RWPE1 (cell line): ENCODE measurements at regions not wholly inside any gene's neighbourhood (a gene's known extent, or its start where the extent isn't known, plus 50 kb on each side); places are given as distances from the start of the nearest gene placed in this dataset.

ENCODE experiments used
- CTCF ChIA-PET: fragments of 350-600 bp; sonication (Branson Sonifier 250); formaldehyde crosslinking; extraction: SDS; loops from one replicate; lab custom pipeline; 2021; lab: Yijun Ruan, JAX
- POLR2A ChIA-PET: fragments of 400-600 bp; formaldehyde crosslinking; extraction: SDS; loops from one replicate; lab custom pipeline; 2020; ENCODE audit warnings: antibody characterized with exemption; ENCODE audit not compliant: low non-redundant PET; lab: Yijun Ruan, JAX
- DNase-seq: peaks from one replicate; pipeline ENCODE4 v3.0.0; 2012; ENCODE audit warnings: low spot score
- H3K27ac ChIP-seq: fragments of 450-650 bp; 2 replicates; pipeline ENCODE4 v1.5.1; 2017
- TF ChIP-seq, protein P1 (sequence below): fragments of 450-650 bp; conservative IDR thresholded peaks from 2 replicates; pipeline ENCODE4 v1.5.1; 2017; ENCODE audit warnings: low read depth, mild to moderate bottlenecking

DNA sequence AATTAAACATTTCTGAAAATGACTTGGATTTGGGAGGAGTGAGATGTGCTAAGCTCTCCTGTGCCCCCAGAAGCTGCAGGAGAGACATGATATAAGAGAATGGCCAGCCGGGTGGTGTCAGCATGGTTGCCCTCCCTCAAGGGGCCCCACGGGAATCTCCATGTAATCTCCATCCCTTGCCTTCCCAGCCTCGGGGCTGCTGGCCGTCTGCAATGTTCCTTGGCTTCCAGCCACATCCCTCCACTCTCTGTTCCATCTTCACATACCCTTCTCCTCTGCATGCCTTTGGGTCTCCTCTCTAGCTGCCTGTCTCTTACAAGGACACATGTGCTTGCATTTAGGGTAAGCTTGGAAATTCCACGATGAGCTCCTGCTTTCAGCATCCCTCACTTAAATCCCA is 172.0 kb downstream of the TSHZ3 start:
- ChIA-PET POLR2A (no interaction called here), CTCF (no interaction called here)
- H3K27ac ChIP-seq = no peak overlapping the region
- TF ChIP-seq, protein P1, sequence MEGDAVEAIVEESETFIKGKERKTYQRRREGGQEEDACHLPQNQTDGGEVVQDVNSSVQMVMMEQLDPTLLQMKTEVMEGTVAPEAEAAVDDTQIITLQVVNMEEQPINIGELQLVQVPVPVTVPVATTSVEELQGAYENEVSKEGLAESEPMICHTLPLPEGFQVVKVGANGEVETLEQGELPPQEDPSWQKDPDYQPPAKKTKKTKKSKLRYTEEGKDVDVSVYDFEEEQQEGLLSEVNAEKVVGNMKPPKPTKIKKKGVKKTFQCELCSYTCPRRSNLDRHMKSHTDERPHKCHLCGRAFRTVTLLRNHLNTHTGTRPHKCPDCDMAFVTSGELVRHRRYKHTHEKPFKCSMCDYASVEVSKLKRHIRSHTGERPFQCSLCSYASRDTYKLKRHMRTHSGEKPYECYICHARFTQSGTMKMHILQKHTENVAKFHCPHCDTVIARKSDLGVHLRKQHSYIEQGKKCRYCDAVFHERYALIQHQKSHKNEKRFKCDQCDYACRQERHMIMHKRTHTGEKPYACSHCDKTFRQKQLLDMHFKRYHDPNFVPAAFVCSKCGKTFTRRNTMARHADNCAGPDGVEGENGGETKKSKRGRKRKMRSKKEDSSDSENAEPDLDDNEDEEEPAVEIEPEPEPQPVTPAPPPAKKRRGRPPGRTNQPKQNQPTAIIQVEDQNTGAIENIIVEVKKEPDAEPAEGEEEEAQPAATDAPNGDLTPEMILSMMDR = no peak
- DNase-seq = no peak

DNA sequence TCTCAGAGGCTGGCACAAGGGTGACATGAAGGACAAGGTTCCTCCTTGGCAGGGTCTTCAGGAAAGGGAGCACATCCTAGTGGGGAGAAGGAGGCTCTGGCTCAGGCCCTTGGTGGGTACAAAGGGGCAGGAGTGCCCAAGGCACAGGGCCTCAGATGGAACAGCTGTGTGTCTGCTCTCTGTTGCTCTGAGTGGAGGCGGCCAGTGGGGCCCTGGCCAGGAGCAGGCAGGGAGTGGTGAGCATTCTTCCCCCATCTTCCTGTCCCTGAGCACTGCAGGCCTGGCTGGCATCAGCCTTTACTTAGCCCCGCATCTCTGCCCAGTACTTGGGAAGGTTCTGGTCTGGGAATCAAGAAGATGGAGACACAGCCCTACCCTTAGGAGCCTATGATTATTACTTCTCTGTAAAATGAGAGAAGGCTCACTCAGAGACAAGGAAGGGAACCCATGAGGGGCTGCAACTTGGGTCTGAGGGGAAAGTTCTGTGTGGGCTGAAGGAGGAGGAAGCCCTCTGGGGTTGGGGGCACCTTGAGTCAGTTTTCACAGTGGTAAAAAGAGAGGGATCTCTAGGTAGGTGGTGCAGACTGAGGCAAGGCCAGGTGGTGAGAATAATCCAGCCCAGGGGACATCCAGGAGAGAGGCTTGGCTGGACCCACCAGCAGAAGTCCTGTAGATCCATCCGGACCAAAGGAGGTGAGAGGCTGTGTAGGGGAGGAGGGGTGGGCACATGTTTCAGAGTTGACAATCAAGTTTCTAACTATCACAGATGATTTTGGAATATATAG is 173.5 kb downstream of the TSHZ3 start:
- ChIA-PET POLR2A (no interaction called here), CTCF (no interaction called here)
- no peak for DNase-seq
- TF ChIP-seq, protein P1 = no peak
- no peak overlapping the region for H3K27ac ChIP-seq

- DNase-seq = no peak
- POLR2A ChIA-PET = no interaction called here
- no peak overlapping the region for H3K27ac ChIP-seq
- CTCF ChIA-PET = interaction anchor here (0.6 kb wide), 1 partner anchor 164 kb away, joined by 3 read pairs; no protein-coding TSS in a partner anchor
- TF ChIP-seq, protein P1 = no peak
These were observed 174.3 kb downstream of the TSHZ3 start for GRCh38 chr19:31174948-31175347.

- POLR2A ChIA-PET = no interaction called here
These were observed 175.2 kb downstream of the TSHZ3 start for GRCh38 chr19:31173991-31174390.

GRCh38 chr19:31171936-31172335 is 177.3 kb downstream of the TSHZ3 start:
- POLR2A ChIA-PET = no interaction called here
- CTCF ChIA-PET = interaction anchor here (0.6 to 0.7 kb wide), 2 partner anchors 54 to 1069 kb away, joined by 3 read pairs; no protein-coding TSS in a partner anchor
- TF ChIP-seq, protein P1 = no peak
- no peak overlapping the region for H3K27ac ChIP-seq
- DNase-seq = no peak

More at GRCh38 chr19:31173991-31174390, 175.2 kb downstream of the TSHZ3 start:
- DNase-seq = no peak
- no peak overlapping the region for H3K27ac ChIP-seq
- CTCF ChIA-PET = interaction anchor here (0.6 kb wide), 1 partner anchor 42 kb away, joined by 4 read pairs; no protein-coding TSS in a partner anchor
- TF ChIP-seq, protein P1 = no peak

- H3K27ac ChIP-seq = no peak overlapping the region
- no peak for DNase-seq
- TF ChIP-seq, protein P1 = no peak
- POLR2A ChIA-PET = no interaction called here
- CTCF ChIA-PET = no interaction called here
These were observed 179.2 kb downstream of the TSHZ3 start for GRCh38 chr19:31170046-31170445.
